CD4-positive, alpha-beta T cell treated with Interferon gamma for 1 hour (primary cell): ENCODE measurements at regions not wholly inside any gene's neighbourhood (a gene's known extent, or its start where the extent isn't known, plus 50 kb on each side); places are given as distances from the start of the nearest gene placed in this dataset.
"Not testable (repeated sequence)": the region's sequence is repeated elsewhere in the genome, so short reads cannot be mapped to it uniquely, and the experiment has no call there.

Experiments used
- DNase-seq: peaks from one replicate; pipeline ENCODE4 v3.0.0-alpha.2; 2020

- no peak for DNase-seq
These were observed 140.7 kb upstream of the FN1 start for GRCh38 chr2:215576572-215576971.

GRCh38 chr2:215573496-215573895, 137.6 kb upstream of the FN1 start:
- DNase-seq, result no peak

- DNase-seq, result no peak
These were observed 136.5 kb upstream of the FN1 start for GRCh38 chr2:215572341-215572848.

- no peak for DNase-seq
These were observed 135.8 kb upstream of the FN1 start for GRCh38 chr2:215571689-215572088.

GRCh38 chr2:215567504-215567903, 131.6 kb upstream of the FN1 start:
- DNase-seq, result no peak

- no peak for DNase-seq
These were observed 130.0 kb upstream of the FN1 start for GRCh38 chr2:215565897-215566296.

GRCh38 chr2:215557701-215558100, 121.8 kb upstream of the FN1 start:
- DNase-seq, result no peak

GRCh38 chr2:215556979-215557378, 121.1 kb upstream of the FN1 start:
- DNase-seq, result no peak

- DNase-seq, result no peak
These were observed 119.0 kb upstream of the FN1 start for GRCh38 chr2:215554689-215555498.

- DNase-seq, result no peak
These were observed 118.1 kb upstream of the FN1 start for GRCh38 chr2:215553946-215554345.

- no peak for DNase-seq
These were observed 116.3 kb upstream of the FN1 start for GRCh38 chr2:215552144-215552580.

GRCh38 chr2:215550331-215550730, 114.5 kb upstream of the FN1 start:
- no peak for DNase-seq

- no peak for DNase-seq
These were observed 112.8 kb upstream of the FN1 start for GRCh38 chr2:215548714-215549113.

GRCh38 chr2:215542690-215543089, 106.8 kb upstream of the FN1 start:
- DNase-seq, result no peak

- DNase-seq, result no peak
These were observed 104.8 kb upstream of the FN1 start for GRCh38 chr2:215540658-215541057.

- no peak for DNase-seq
These were observed 101.7 kb upstream of the FN1 start for GRCh38 chr2:215537611-215538010.

- no peak for DNase-seq
These were observed 100.6 kb upstream of the FN1 start for GRCh38 chr2:215536510-215536909.

GRCh38 chr2:215535741-215536140, 99.9 kb upstream of the FN1 start:
- DNase-seq, result no peak

- no peak for DNase-seq
These were observed 99.3 kb upstream of the FN1 start for GRCh38 chr2:215535125-215535668.

- DNase-seq, result not testable (repeated sequence)
These were observed 97.8 kb upstream of the FN1 start for GRCh38 chr2:215533716-215534115.

GRCh38 chr2:215532844-215533243, 97.0 kb upstream of the FN1 start:
- DNase-seq, result no peak

GRCh38 chr2:215531284-215531683, 95.4 kb upstream of the FN1 start:
- no peak for DNase-seq

GRCh38 chr2:215530191-215530968, 94.5 kb upstream of the FN1 start:
- no peak for DNase-seq

- DNase-seq, result no peak
These were observed 93.4 kb upstream of the FN1 start for GRCh38 chr2:215529271-215529670.
